GM12878 (cell line): ENCODE measurements at regions not wholly inside any gene's neighbourhood (a gene's known extent, or its start where the extent isn't known, plus 50 kb on each side); places are given as distances from the start of the nearest gene placed in this dataset.

Source experiments
- CHD1 ChIP-seq: IDR thresholded peaks from 2 replicates; pipeline ENCODE4 v1.6.1; 2012; ENCODE audit warnings: low read depth, low read length, improper control_type of control experiment
- DPF2 ChIP-seq: fragments of 450-650 bp; IDR thresholded peaks from 2 replicates; pipeline ENCODE4 v1.6.1; 2017; ENCODE audit warnings: mild to moderate bottlenecking
- E2F8 ChIP-seq: fragments of 450-650 bp; IDR thresholded peaks from 2 replicates; pipeline ENCODE4 v1.6.1; 2018; ENCODE audit warnings: mild to moderate bottlenecking, low read depth, moderate library complexity; ENCODE audit not compliant: partially characterized antibody
- HCFC1 ChIP-seq: fragments of 150-350 bp; IDR thresholded peaks from 2 replicates; pipeline ENCODE4 v1.6.1; 2014; ENCODE audit warnings: low read length
- NFXL1 ChIP-seq: fragments of 450-650 bp; IDR thresholded peaks from 2 replicates; pipeline ENCODE4 v1.6.1; 2017; ENCODE audit warnings: antibody characterized with exemption, mild to moderate bottlenecking, borderline replicate concordance
- PRDM15 ChIP-seq: fragments of 450-650 bp; formaldehyde crosslinking; IDR thresholded peaks from 2 replicates; pipeline ENCODE4 v1.4.0; 2020; ENCODE audit warnings: mild to moderate bottlenecking, moderate library complexity
- RAD21 ChIP-seq: IDR thresholded peaks from 2 replicates; pipeline ENCODE4 v1.6.1; 2011; ENCODE audit warnings: mild to moderate bottlenecking, low read depth, low read length, moderate library complexity; ENCODE audit not compliant: insufficient read depth
- RELA ChIP-seq: fragments of 450-650 bp; IDR thresholded peaks from 2 replicates; pipeline ENCODE4 v1.8.0; 2014; ENCODE audit warnings: borderline replicate concordance; ENCODE audit not compliant: partially characterized antibody
- SKIL ChIP-seq: fragments of 450-650 bp; IDR thresholded peaks from 2 replicates; pipeline ENCODE4 v1.6.1; 2017; ENCODE audit warnings: mild to moderate bottlenecking, low read depth, inconsistent platforms; ENCODE audit not compliant: poor library complexity, severe bottlenecking
- SP1 ChIP-seq: IDR thresholded peaks from one replicate; pipeline ENCODE4 v1.6.1; 2011; ENCODE audit warnings: low read depth, low read length

GRCh38 chr3:10632741-10633140 lies 127.4 kb upstream of the ATP2B2 start (continued):
- TF ChIP-seq E2F8 (no peak), DPF2 (no peak), RAD21 (no peak), CHD1 (no peak), HCFC1 (no peak), SP1 (no peak), RELA (no peak), SKIL (no peak), NFXL1 (no peak), PRDM15 (CRISPR knock-in tag) (no peak)
